NCI-H2196 treated with DMSO at 0.1 percent for 48 hours (cell line): ENCODE measurements at regions not wholly inside any gene's neighbourhood (a gene's known extent, or its start where the extent isn't known, plus 50 kb on each side); places are given as distances from the start of the nearest gene placed in this dataset.

Source experiments
- DNase-seq: peaks from one replicate; lab custom pipeline; 2025; ENCODE audit not compliant: unreplicated experiment; lab: John Stamatoyannopoulos, UW

DNA sequence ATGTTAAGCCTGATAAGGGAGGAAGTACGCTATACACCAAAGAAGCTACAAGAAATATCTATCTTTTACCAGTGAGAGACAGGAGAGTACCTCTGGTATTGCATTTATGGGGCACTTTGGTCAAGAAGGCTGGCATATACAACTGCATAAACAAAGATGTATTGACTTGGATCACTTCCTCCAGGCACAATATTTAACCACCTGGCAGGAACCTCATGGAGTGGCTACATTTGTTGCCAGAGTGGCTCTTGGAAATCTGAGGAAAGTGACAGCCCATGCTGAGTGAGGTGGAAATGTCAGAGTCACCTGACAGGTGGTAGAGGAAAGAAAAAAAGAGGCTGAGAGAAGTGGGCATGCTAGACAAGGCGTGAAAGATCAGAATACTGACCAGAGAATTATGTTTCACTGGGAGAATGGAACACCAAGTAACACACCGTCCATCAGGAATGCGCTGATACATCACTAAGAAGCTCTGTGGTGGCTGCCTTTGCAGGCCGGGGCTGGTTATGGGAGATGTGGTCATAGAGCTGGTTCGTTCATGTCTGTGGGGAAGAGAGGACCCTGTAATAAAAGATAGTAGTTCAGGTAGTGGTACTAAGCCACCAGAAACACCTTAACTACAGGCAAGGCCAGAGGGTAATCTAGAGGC is 61.4 kb upstream of the UFL1 start:
- no peak for DNase-seq

GRCh38 chr6:96465321-96465903 is 56.2 kb upstream of the UFL1 start:
- no peak for DNase-seq

- DNase-seq: no peak
These were observed 55.3 kb upstream of the UFL1 start for GRCh38 chr6:96466147-96466863.

GRCh38 chr6:96467814-96468213 is 53.8 kb upstream of the UFL1 start:
- no peak for DNase-seq

DNA sequence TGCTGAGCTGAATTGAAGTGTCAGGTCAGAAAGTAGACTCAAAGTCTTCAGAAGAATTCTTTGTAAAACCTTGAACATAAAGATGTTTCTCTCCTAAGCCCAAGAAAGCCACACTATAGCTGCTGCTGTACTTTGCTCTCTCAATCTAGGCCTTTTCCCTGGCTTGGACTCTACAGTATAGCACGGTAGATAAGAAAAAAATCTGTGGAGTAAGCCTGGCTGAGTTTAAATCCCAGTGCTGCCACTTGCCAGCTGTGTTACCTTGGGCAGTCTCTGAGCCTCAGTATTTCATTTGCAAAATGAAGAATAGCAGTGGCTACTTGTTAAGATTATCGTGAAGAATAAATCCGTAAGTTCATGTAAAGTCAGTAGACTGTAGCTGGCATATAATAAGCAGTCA is 53.3 kb upstream of the UFL1 start:
- no peak for DNase-seq

DNA sequence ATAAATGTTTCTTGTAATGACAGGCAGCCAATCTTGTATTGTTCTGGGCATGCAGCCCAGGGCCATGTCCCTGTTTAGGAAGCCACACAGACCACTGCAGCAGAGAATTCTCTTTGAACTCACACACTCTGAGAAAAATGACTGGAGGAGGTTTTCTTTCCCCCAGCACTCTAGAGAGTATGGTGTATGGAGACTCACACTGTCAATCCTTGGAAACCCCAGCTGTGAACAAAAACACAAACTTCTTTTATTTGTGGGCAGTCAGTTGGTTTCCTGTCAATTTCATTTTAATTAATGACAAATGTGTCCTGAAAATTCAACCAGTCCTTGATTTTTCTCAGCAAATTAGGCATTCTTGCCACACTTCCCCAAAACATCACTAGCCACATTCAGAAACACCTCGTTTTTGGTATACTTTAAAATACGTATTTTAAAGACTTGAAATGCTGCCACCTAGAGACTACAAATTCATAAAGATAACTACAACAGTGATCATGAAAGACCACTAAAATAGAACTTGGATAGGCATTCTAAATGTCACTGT is 52.9 kb upstream of the UFL1 start:
- DNase-seq: no peak

DNA sequence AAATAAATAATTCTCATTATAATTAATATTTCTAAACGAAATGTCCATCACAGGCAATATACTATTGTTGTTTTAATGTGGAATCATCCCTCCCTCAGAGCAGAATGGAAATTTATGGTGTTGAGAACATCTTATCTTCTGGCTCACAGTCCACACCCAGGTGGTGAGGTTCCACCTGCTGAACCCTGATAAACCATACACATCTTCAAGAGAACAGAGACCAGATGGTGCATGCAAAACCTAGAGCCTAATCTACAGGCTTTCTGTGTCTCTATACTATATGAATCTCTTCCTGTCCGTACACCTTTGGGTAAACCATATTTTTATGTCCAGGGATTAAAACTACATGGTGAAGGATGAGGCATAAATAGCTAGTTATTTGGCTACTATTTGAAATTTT is 52.3 kb upstream of the UFL1 start:
- DNase-seq: no peak

DNA sequence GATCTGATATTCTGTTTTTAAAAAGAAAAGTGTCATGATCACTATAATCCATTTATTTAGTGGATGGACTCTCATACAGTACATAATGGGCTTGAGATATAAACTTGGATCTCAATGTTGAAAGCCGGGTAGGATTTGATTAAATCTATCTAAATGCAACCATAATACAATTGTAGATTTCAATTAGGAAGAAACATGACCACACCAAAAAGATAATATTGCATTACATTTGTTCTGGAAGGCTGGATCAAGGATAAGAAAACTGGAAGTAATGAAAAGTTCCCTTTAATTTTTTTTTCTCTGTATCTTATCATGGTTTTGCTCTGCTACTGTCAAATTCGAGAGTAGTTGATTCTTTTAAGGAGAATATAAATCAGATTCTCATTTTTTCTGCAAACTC is 51.3 kb upstream of the UFL1 start:
- DNase-seq: no peak
